ENCODE measurements at regions not wholly inside any gene's neighbourhood (a gene's known extent, or its start where the extent isn't known, plus 50 kb on each side); places are given as distances from the start of the nearest gene placed in this dataset.

- no peak for DNase-seq
Observed at GRCh38 chr10:4331150-4331549, 494.9 kb upstream of the AKR1E2 start.

- no peak for DNase-seq
Observed at GRCh38 chr10:4330636-4331035, 495.4 kb upstream of the AKR1E2 start.

- DNase-seq, result no peak
Observed at GRCh38 chr10:4329225-4329624, 496.8 kb upstream of the AKR1E2 start.

- DNase-seq, result no peak
Observed at GRCh38 chr10:4326647-4327046, 499.4 kb upstream of the AKR1E2 start.

GRCh38 chr10:4319870-4320367 lies 506.1 kb upstream of the AKR1E2 start:
- DNase-seq, result no peak

- DNase-seq, result no peak
Observed at GRCh38 chr10:4316161-4316810, 509.7 kb upstream of the AKR1E2 start.

GRCh38 chr10:4315551-4315950 lies 510.5 kb upstream of the AKR1E2 start:
- no peak for DNase-seq

GRCh38 chr10:4313051-4313450 lies 513.0 kb upstream of the AKR1E2 start:
- DNase-seq, result no peak

- no peak for DNase-seq
Observed at GRCh38 chr10:4312051-4312835, 513.8 kb upstream of the AKR1E2 start.

GRCh38 chr10:4310172-4310571 lies 515.8 kb upstream of the AKR1E2 start:
- no peak for DNase-seq

GRCh38 chr10:4307910-4308309 lies 518.1 kb upstream of the AKR1E2 start:
- DNase-seq, result no peak

GRCh38 chr10:4306871-4307270 lies 519.1 kb upstream of the AKR1E2 start:
- no peak for DNase-seq

GRCh38 chr10:4303045-4303444 lies 518.0 kb upstream of the KLF6 start:
- DNase-seq, result no peak

- DNase-seq, result no peak
Observed at GRCh38 chr10:4301291-4302045, 516.5 kb upstream of the KLF6 start.

GRCh38 chr10:4296161-4296560 lies 511.2 kb upstream of the KLF6 start:
- no peak for DNase-seq

- no peak for DNase-seq
Observed at GRCh38 chr10:4294996-4295792, 510.2 kb upstream of the KLF6 start.

GRCh38 chr10:4294271-4294670 lies 509.3 kb upstream of the KLF6 start:
- DNase-seq, result no peak

GRCh38 chr10:4291990-4292389 lies 507.0 kb upstream of the KLF6 start:
- no peak for DNase-seq

- no peak for DNase-seq
Observed at GRCh38 chr10:4285121-4285520, 500.1 kb upstream of the KLF6 start.

GRCh38 chr10:4283846-4284610 lies 499.0 kb upstream of the KLF6 start:
- DNase-seq, result no peak

GRCh38 chr10:4282496-4282895 lies 497.5 kb upstream of the KLF6 start:
- DNase-seq, result no peak

GRCh38 chr10:4281190-4281825 lies 496.3 kb upstream of the KLF6 start:
- DNase-seq, result no peak

Data from activated CD4-positive, alpha-beta T cell treated with anti-CD3 and anti-CD28 coated beads for 1 hour (primary cell).